Astrocyte of the spinal cord (primary cell): ENCODE measurements at regions not wholly inside any gene's neighbourhood (a gene's known extent, or its start where the extent isn't known, plus 50 kb on each side); places are given as distances from the start of the nearest gene placed in this dataset.

Source experiments
- DNase-seq: peaks from one replicate; pipeline ENCODE4 v3.0.0; 2011; ENCODE audit warnings: low read depth, low spot score
- H3K4me3 ChIP-seq: 2 replicates; pipeline ENCODE4 v1.5.1; 2011; ENCODE audit warnings: low read depth, mild to moderate bottlenecking, low read length, moderate library complexity
- CTCF ChIP-seq: IDR thresholded peaks from 2 replicates; pipeline ENCODE4 v1.5.1; 2012; ENCODE audit warnings: low read depth, mild to moderate bottlenecking, low read length, inconsistent platforms
- in situ Hi-C: cut with HindIII; loops from 2 replicates; pipeline ENCODE4 v1.10.0; 2017; ENCODE audit warnings: low sequenced_read_pairs

- no peak overlapping the region for H3K4me3 ChIP-seq
- DNase-seq: no peak
- in situ Hi-C loops: no loop called here
- no peak for TF ChIP-seq CTCF
Observed at GRCh38 chr5:96079962-96080361, 118.3 kb upstream of the ELL2 start.

- in situ Hi-C loops: no loop called here
- peak; percentile 95 for DNase-seq
- no peak overlapping the region for H3K4me3 ChIP-seq
- no peak for TF ChIP-seq CTCF
Observed at GRCh38 chr5:96079075-96079474, 117.4 kb upstream of the ELL2 start.

- DNase-seq: no peak
- H3K4me3 ChIP-seq: no peak overlapping the region
- in situ Hi-C loops: no loop called here
- TF ChIP-seq CTCF: no peak
Observed at GRCh38 chr5:96076451-96076850, 114.8 kb upstream of the ELL2 start.

GRCh38 chr5:96075579-96076289, 114.1 kb upstream of the ELL2 start:
- in situ Hi-C loops: no loop called here
- no peak for DNase-seq
- TF ChIP-seq CTCF: no peak
- no peak overlapping the region for H3K4me3 ChIP-seq

- in situ Hi-C loops: no loop called here
Observed at GRCh38 chr5:96074870-96075269, 113.2 kb upstream of the ELL2 start.

GRCh38 chr5:96074460-96074859, 112.8 kb upstream of the ELL2 start:
- no peak for DNase-seq
- in situ Hi-C loops: no loop called here
- no peak overlapping the region for H3K4me3 ChIP-seq
- no peak for TF ChIP-seq CTCF

More at GRCh38 chr5:96074870-96075269, 113.2 kb upstream of the ELL2 start:
- no peak for TF ChIP-seq CTCF
- DNase-seq: no peak
- no peak overlapping the region for H3K4me3 ChIP-seq

GRCh38 chr5:96072791-96073165, 111.1 kb upstream of the ELL2 start:
- TF ChIP-seq CTCF: no peak
- no peak for DNase-seq
- in situ Hi-C loops: no loop called here
- H3K4me3 ChIP-seq: no peak overlapping the region
